ENCODE measurements at regions not wholly inside any gene's neighbourhood (a gene's known extent, or its start where the extent isn't known, plus 50 kb on each side); places are given as distances from the start of the nearest gene placed in this dataset.

DNA sequence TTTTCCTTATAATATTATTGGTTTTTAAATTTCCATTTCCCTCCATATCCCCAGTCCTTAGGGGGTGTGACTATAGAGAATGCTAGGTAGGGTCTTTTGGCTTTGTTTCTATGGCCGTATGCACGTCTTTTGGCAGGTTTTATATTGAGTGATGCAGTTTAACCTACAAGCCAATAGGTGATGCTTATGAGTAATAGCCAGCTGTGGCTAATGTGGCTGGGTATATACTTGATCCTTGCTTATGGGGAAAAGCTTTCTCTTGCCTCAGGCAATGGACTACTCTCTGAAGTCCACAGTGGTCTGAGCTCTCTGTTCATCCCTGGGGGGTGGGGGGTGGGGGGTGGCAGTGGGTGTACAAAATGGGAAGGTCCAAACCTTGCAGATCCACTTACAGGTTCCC, 223.9 kb downstream of the MFSD1 start:
- no peak overlapping the region for H3K4me2 ChIP-seq (ENCODE audit: extremely low read depth, insufficient read depth, low read length)
- H4K20me1 ChIP-seq (ENCODE audit: control insufficient read depth, extremely low read depth, insufficient read depth, low read length) = no peaks in the 10 kb centered on the region
- no peak for DNase-seq (ENCODE audit: low read depth in 2 of 2)
- H3K9me3 ChIP-seq (ENCODE audit: control insufficient read depth, insufficient read depth, low read depth, low read length) = no peaks in the 10 kb centered on the region
- no peaks in the 10 kb centered on the region for H3K79me2 ChIP-seq (ENCODE audit: control insufficient read depth, insufficient read depth, low read length)
- no peaks in the 10 kb centered on the region for H3K4me1 ChIP-seq (ENCODE audit: control insufficient read depth, extremely low read depth, insufficient read depth, low read length)
- TF ChIP-seq, protein P1, sequence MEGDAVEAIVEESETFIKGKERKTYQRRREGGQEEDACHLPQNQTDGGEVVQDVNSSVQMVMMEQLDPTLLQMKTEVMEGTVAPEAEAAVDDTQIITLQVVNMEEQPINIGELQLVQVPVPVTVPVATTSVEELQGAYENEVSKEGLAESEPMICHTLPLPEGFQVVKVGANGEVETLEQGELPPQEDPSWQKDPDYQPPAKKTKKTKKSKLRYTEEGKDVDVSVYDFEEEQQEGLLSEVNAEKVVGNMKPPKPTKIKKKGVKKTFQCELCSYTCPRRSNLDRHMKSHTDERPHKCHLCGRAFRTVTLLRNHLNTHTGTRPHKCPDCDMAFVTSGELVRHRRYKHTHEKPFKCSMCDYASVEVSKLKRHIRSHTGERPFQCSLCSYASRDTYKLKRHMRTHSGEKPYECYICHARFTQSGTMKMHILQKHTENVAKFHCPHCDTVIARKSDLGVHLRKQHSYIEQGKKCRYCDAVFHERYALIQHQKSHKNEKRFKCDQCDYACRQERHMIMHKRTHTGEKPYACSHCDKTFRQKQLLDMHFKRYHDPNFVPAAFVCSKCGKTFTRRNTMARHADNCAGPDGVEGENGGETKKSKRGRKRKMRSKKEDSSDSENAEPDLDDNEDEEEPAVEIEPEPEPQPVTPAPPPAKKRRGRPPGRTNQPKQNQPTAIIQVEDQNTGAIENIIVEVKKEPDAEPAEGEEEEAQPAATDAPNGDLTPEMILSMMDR (conservative IDR thresholded peaks at IDR 0.05 in 1 of 2, IDR thresholded peaks at IDR 0.05 in 1 of 2; ENCODE audit: low read depth in 1 of 2, low read length in 2 of 2) = no peak
- no peak for TF ChIP-seq EZH2 (IDR thresholded peaks at IDR 0.05; ENCODE audit: low read length, missing control alignments)
- no peak overlapping the region for H3K27ac ChIP-seq (ENCODE audit: insufficient read depth, low read length)
- no peak overlapping the region for H3K9ac ChIP-seq (ENCODE audit: insufficient read depth, low read length)
- H3K27me3 ChIP-seq (ENCODE audit: control insufficient read depth, insufficient read depth, low read length) = no peaks in the 10 kb centered on the region
- no peaks in the 10 kb centered on the region for H3K36me3 ChIP-seq (ENCODE audit: control insufficient read depth, insufficient read depth, low read length)
- no peak overlapping the region for H3K4me3 ChIP-seq (replicated peaks in 1 of 4; ENCODE audit: control extremely low read depth in 1 of 4, insufficient read depth in 1 of 4, low read depth in 3 of 4, low read length in 4 of 4)
- H2AFZ ChIP-seq (ENCODE audit: low read length) = no peak overlapping the region

DNA sequence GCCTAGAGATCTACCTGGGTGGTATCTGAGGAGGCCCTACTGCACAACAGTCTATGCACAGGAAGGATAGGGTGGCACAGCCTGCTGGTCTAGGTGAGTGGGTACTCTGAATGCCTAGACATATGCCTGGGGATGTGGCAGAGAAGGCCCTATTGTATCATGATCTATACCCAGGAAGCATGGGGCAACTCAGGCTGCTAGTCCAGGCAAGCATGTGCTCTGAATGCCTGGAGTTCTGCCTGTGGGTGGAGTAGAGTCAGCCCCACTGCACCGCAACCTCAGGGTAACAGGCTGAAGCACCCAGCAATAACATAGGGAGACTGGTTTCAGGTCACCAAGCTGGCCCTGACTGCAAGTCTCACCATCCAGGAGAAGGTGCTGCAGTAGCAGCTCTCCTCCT, 224.7 kb downstream of the MFSD1 start:
- Histone ChIP-seq H3K4me1 (ENCODE audit: control insufficient read depth, extremely low read depth, insufficient read depth, low read length) (no peaks in the 10 kb centered on the region), H3K27me3 (ENCODE audit: control insufficient read depth, insufficient read depth, low read length) (no peaks in the 10 kb centered on the region), H3K9me3 (ENCODE audit: control insufficient read depth, insufficient read depth, low read depth, low read length) (no peaks in the 10 kb centered on the region), H3K4me3 (replicated peaks in 1 of 4; ENCODE audit: control extremely low read depth in 1 of 4, insufficient read depth in 1 of 4, low read depth in 3 of 4, low read length in 4 of 4) (no peak overlapping the region), H2AFZ (ENCODE audit: low read length) (no peak overlapping the region), H4K20me1 (ENCODE audit: control insufficient read depth, extremely low read depth, insufficient read depth, low read length) (no peaks in the 10 kb centered on the region), H3K27ac (ENCODE audit: insufficient read depth, low read length) (no peak overlapping the region), H3K79me2 (ENCODE audit: control insufficient read depth, insufficient read depth, low read length) (no peaks in the 10 kb centered on the region), H3K4me2 (ENCODE audit: extremely low read depth, insufficient read depth, low read length) (no peak overlapping the region), H3K9ac (ENCODE audit: insufficient read depth, low read length) (no peak overlapping the region), H3K36me3 (ENCODE audit: control insufficient read depth, insufficient read depth, low read length) (no peaks in the 10 kb centered on the region)
- no peak for DNase-seq (ENCODE audit: low read depth in 2 of 2)
- TF ChIP-seq, protein P1 (conservative IDR thresholded peaks at IDR 0.05 in 1 of 2, IDR thresholded peaks at IDR 0.05 in 1 of 2; ENCODE audit: low read depth in 1 of 2, low read length in 2 of 2) = no peak
- TF ChIP-seq EZH2 (IDR thresholded peaks at IDR 0.05; ENCODE audit: low read length, missing control alignments) = no peak

DNA sequence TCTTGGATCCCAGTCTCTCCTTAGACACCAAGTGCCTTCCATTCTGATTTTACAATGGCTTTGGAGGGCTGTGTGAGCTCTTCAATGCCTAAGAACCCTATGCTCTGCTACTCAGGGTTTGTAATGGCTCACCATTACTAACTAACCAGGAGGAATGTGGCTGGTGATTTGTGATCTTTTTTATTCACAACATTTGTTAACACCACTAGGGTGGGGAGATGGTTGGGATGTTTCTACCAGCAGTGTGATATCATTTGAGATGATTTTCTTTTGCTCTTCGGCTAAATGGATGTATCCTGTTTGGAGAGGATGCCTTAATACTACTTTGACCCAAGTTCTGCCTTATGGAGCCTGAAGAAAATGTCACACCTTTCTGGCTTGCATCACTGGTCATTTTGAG, 226.9 kb downstream of the MFSD1 start:
- no peak for DNase-seq (ENCODE audit: low read depth in 2 of 2)
- H3K4me3 ChIP-seq (replicated peaks in 1 of 4; ENCODE audit: control extremely low read depth in 1 of 4, insufficient read depth in 1 of 4, low read depth in 3 of 4, low read length in 4 of 4) = no peak overlapping the region
- H4K20me1 ChIP-seq (ENCODE audit: control insufficient read depth, extremely low read depth, insufficient read depth, low read length) = no peaks in the 10 kb centered on the region
- H3K36me3 ChIP-seq (ENCODE audit: control insufficient read depth, insufficient read depth, low read length) = no peaks in the 10 kb centered on the region
- H3K9ac ChIP-seq (ENCODE audit: insufficient read depth, low read length) = no peak overlapping the region
- no peaks in the 10 kb centered on the region for H3K79me2 ChIP-seq (ENCODE audit: control insufficient read depth, insufficient read depth, low read length)
- H3K27ac ChIP-seq (ENCODE audit: insufficient read depth, low read length) = no peak overlapping the region
- H3K9me3 ChIP-seq (ENCODE audit: control insufficient read depth, insufficient read depth, low read depth, low read length) = no peaks in the 10 kb centered on the region
- H3K27me3 ChIP-seq (ENCODE audit: control insufficient read depth, insufficient read depth, low read length) = no peaks in the 10 kb centered on the region
- H3K4me2 ChIP-seq (ENCODE audit: extremely low read depth, insufficient read depth, low read length) = no peak overlapping the region
- no peak for TF ChIP-seq EZH2 (IDR thresholded peaks at IDR 0.05; ENCODE audit: low read length, missing control alignments)
- TF ChIP-seq, protein P1 (conservative IDR thresholded peaks at IDR 0.05 in 1 of 2, IDR thresholded peaks at IDR 0.05 in 1 of 2; ENCODE audit: low read depth in 1 of 2, low read length in 2 of 2) = no peak
- H2AFZ ChIP-seq (ENCODE audit: low read length) = no peak overlapping the region
- no peaks in the 10 kb centered on the region for H3K4me1 ChIP-seq (ENCODE audit: control insufficient read depth, extremely low read depth, insufficient read depth, low read length)
